AG04449 (cell line): ENCODE measurements at regions not wholly inside any gene's neighbourhood (a gene's known extent, or its start where the extent isn't known, plus 50 kb on each side); places are given as distances from the start of the nearest gene placed in this dataset.

Experiments
- CTCF ChIA-PET: fragments of 350-600 bp; formaldehyde crosslinking; extraction: SDS; loops from one replicate; lab custom pipeline; 2021; ENCODE audit warnings: antibody characterized with exemption; lab: Yijun Ruan, JAX
- POLR2A ChIA-PET: fragments of 400-600, 350-600 bp; formaldehyde crosslinking; extraction: SDS; loops from one replicate; lab custom pipeline; 2020; ENCODE audit warnings: antibody characterized with exemption, inconsistent platforms; lab: Yijun Ruan, JAX
- DNase-seq: peaks from one replicate; pipeline ENCODE4 v3.0.0-alpha.2; 2010; ENCODE audit warnings: low read depth, low spot score
- H3K4me3 ChIP-seq: 2 replicates; pipeline ENCODE4 v1.5.1; 2011; ENCODE audit warnings: low read depth, mild to moderate bottlenecking, control low read depth, low read length
- CTCF ChIP-seq: IDR thresholded peaks from one replicate; pipeline ENCODE4 v1.5.1; 2011; ENCODE audit warnings: mild to moderate bottlenecking, moderate library complexity, low read length, control low read depth, inconsistent platforms; ENCODE audit not compliant: insufficient read depth; ENCODE audit errors: missing control alignments

GRCh38 chr21:20760221-20760620, 238.0 kb upstream of the NCAM2 start:
- POLR2A ChIA-PET: no interaction called here

DNA sequence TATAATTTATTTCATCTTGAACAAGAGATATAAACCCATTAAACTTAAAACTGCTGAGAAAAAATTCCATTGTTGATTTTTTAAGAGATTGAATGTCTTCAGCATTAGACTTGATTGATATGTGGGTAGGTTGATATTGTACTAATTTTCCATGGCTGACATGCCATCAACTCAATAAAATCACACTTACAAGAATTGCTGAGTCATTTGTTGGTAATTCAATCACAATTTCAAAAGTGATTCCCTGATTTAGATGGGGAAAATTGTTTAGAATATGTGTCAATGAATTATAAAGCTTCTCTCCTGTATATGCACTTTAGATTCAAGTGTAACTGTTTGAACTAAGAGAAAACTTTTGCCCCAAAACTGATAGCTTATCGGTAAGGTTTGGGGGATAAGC, 223.5 kb upstream of the NCAM2 start:
- POLR2A ChIA-PET: no interaction called here
- CTCF ChIA-PET: no interaction called here
- H3K4me3 ChIP-seq: no peak overlapping the region
- no peak for DNase-seq
- no peak for TF ChIP-seq CTCF

More at GRCh38 chr21:20760221-20760620, 238.0 kb upstream of the NCAM2 start:
- no peak for DNase-seq
- no peak overlapping the region for H3K4me3 ChIP-seq
- CTCF ChIA-PET: no interaction called here
- no peak for TF ChIP-seq CTCF

GRCh38 chr21:20779321-20779720, 218.9 kb upstream of the NCAM2 start:
- TF ChIP-seq CTCF: no peak
- no peak overlapping the region for H3K4me3 ChIP-seq
- DNase-seq: no peak
- ChIA-PET POLR2A (no interaction called here), CTCF (no interaction called here)

- DNase-seq: no peak
These were observed 214.6 kb upstream of the NCAM2 start for GRCh38 chr21:20783611-20784010.

GRCh38 chr21:20789729-20790500, 208.3 kb upstream of the NCAM2 start:
- H3K4me3 ChIP-seq: no peak overlapping the region
- no peak for TF ChIP-seq CTCF
- ChIA-PET POLR2A (no interaction called here), CTCF (no interaction called here)
- DNase-seq: no peak

More at GRCh38 chr21:20783611-20784010, 214.6 kb upstream of the NCAM2 start:
- ChIA-PET CTCF (no interaction called here), POLR2A (no interaction called here)
- no peak overlapping the region for H3K4me3 ChIP-seq
- no peak for TF ChIP-seq CTCF

- POLR2A ChIA-PET: no interaction called here
- H3K4me3 ChIP-seq: no peak overlapping the region
- no peak for TF ChIP-seq CTCF
- no peak for DNase-seq
- CTCF ChIA-PET: no interaction called here
These were observed 198.1 kb upstream of the NCAM2 start for GRCh38 chr21:20800106-20800505.
